ENCODE measurements at regions not wholly inside any gene's neighbourhood (a gene's known extent, or its start where the extent isn't known, plus 50 kb on each side); places are given as distances from the start of the nearest gene placed in this dataset.

DNA sequence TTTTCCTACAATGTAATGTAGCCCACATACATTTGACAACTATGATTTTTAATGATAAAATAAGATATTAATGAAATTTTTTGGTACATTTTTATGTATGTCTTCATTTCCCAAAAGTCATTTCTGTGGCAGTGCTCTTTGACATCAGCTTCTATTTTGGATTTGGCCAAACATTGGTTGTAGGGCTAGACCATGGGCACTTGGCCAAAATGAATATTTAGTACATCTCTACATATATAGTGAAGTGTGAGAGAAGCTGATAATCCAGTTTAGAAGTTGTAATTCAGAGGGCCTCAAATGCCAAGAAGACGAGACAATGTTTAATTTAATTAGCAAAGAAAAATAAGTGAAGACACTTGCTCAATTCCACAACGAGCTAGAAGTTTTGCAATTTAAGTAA lies 724.9 kb upstream of the SOX9 start:
- H3K4me1 ChIP-seq, result no peaks in the 10 kb centered on the region
- no peak overlapping the region for H3K4me3 ChIP-seq
- intact Hi-C loops (cut with DNase I; ENCODE audit: low total_unique reads), result no loop called here
- TF ChIP-seq EP300 (IDR thresholded peaks at IDR 0.05), result no peak
- no peak for TF ChIP-seq POLR2A (IDR thresholded peaks at IDR 0.05)
- TF ChIP-seq, protein P1, sequence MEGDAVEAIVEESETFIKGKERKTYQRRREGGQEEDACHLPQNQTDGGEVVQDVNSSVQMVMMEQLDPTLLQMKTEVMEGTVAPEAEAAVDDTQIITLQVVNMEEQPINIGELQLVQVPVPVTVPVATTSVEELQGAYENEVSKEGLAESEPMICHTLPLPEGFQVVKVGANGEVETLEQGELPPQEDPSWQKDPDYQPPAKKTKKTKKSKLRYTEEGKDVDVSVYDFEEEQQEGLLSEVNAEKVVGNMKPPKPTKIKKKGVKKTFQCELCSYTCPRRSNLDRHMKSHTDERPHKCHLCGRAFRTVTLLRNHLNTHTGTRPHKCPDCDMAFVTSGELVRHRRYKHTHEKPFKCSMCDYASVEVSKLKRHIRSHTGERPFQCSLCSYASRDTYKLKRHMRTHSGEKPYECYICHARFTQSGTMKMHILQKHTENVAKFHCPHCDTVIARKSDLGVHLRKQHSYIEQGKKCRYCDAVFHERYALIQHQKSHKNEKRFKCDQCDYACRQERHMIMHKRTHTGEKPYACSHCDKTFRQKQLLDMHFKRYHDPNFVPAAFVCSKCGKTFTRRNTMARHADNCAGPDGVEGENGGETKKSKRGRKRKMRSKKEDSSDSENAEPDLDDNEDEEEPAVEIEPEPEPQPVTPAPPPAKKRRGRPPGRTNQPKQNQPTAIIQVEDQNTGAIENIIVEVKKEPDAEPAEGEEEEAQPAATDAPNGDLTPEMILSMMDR (IDR thresholded peaks at IDR 0.05), result no peak
- TF ChIP-seq POLR2AphosphoS5 (IDR thresholded peaks at IDR 0.05), result no peak
- no peaks in the 10 kb centered on the region for H3K27me3 ChIP-seq
- no peak overlapping the region for H3K27ac ChIP-seq
- 42 to 61% (median 57%) methylated on average over 2 of the region's 2 CpGs for WGBS, 5 donors
- no peaks in the 10 kb centered on the region for H3K9me3 ChIP-seq
- H3K36me3 ChIP-seq, result no peaks in the 10 kb centered on the region
- no peak for DNase-seq

- H3K4me3 ChIP-seq, result no peak overlapping the region
- DNase-seq, result no peak
- no peaks in the 10 kb centered on the region for H3K4me1 ChIP-seq
- no peak overlapping the region for H3K27ac ChIP-seq
- TF ChIP-seq, protein P1 (IDR thresholded peaks at IDR 0.05), result no peak
- TF ChIP-seq POLR2A (IDR thresholded peaks at IDR 0.05) (no peak), POLR2AphosphoS5 (IDR thresholded peaks at IDR 0.05) (no peak), EP300 (IDR thresholded peaks at IDR 0.05) (no peak)
- intact Hi-C loops (cut with DNase I; ENCODE audit: low total_unique reads), result no loop called here
- WGBS, 5 donors, result 68 to 79% (median 74%) methylated on average over 3 of the region's 3 CpGs
- no peaks in the 10 kb centered on the region for H3K9me3 ChIP-seq
- no peaks in the 10 kb centered on the region for H3K27me3 ChIP-seq
- H3K36me3 ChIP-seq, result no peaks in the 10 kb centered on the region
These were observed 724.1 kb upstream of the SOX9 start for GRCh38 chr17:71396711-71397110.

DNA sequence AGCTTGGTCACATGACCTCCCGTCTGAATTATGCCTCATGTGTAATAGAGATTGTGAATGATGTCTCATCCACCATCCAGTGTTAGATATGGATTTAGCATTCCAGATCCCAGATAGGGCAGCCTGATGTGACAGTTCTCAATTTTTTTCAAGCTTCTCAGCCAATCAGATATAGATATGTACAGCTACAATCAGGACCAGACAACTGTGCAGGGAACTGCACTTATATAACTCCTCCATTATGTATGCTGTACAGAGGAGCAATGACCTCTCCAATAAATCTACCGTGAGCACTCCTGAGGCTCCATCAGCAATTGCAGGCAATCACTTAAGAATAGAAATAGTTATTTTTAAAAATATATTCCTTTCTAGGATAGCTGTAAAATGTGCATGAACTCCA lies 722.8 kb upstream of the SOX9 start:
- intact Hi-C loops (cut with DNase I; ENCODE audit: low total_unique reads), result no loop called here

GRCh38 chr17:71398800-71399219 lies 722.0 kb upstream of the SOX9 start:
- H3K27me3 ChIP-seq, result no peaks in the 10 kb centered on the region
- DNase-seq, result no peak
- H3K36me3 ChIP-seq, result no peaks in the 10 kb centered on the region
- intact Hi-C loops (cut with DNase I; ENCODE audit: low total_unique reads), result no loop called here
- no peak overlapping the region for H3K27ac ChIP-seq
- TF ChIP-seq POLR2A (IDR thresholded peaks at IDR 0.05), result no peak
- TF ChIP-seq, protein P1 (IDR thresholded peaks at IDR 0.05), result no peak
- TF ChIP-seq EP300 (IDR thresholded peaks at IDR 0.05), result no peak
- no peak for TF ChIP-seq POLR2AphosphoS5 (IDR thresholded peaks at IDR 0.05)
- H3K4me1 ChIP-seq, result no peaks in the 10 kb centered on the region
- H3K4me3 ChIP-seq, result no peak overlapping the region
- 32 to 52% (median 41%) methylated on average over 4 of the region's 4 CpGs for WGBS, 5 donors
- H3K9me3 ChIP-seq, result no peaks in the 10 kb centered on the region

More for the DNA sequence above, 722.8 kb upstream of the SOX9 start:
- Histone ChIP-seq H3K27me3 (no peaks in the 10 kb centered on the region), H3K9me3 (no peaks in the 10 kb centered on the region), H3K27ac (no peak overlapping the region), H3K4me3 (no peak overlapping the region), H3K4me1 (no peaks in the 10 kb centered on the region), H3K36me3 (no peaks in the 10 kb centered on the region)
- no peak for TF ChIP-seq EP300 (IDR thresholded peaks at IDR 0.05)
- 59 to 90% (median 86%) methylated on average over 2 of the region's 2 CpGs for WGBS, 5 donors
- no peak for DNase-seq

DNA sequence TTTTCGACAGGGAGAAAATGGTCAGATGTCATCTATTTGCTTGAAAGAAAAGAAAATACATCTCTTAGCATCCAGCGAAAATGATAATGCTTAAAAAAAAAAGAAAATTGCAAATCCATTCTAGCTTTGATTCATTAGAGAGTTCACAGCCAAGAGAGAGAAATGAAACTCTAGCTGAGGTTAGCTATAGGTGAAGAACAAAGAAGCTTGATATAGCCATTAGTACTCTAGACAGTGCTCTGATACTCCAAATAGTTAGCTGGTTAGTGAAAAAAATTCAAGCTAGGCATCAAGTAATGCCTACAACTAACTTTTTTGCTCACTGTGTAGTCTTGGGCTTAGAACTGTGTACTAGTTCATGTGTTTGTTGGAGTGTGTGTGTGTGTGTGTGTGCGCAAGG lies 721.6 kb upstream of the SOX9 start:
- no peaks in the 10 kb centered on the region for H3K27me3 ChIP-seq
- intact Hi-C loops (cut with DNase I; ENCODE audit: low total_unique reads), result no loop called here
- H3K4me3 ChIP-seq, result no peak overlapping the region
- no peaks in the 10 kb centered on the region for H3K4me1 ChIP-seq
- no peaks in the 10 kb centered on the region for H3K9me3 ChIP-seq
- no peak for DNase-seq
- TF ChIP-seq EP300 (IDR thresholded peaks at IDR 0.05), result no peak
- no peak for TF ChIP-seq POLR2AphosphoS5 (IDR thresholded peaks at IDR 0.05)
- no peak for TF ChIP-seq POLR2A (IDR thresholded peaks at IDR 0.05)
- TF ChIP-seq, protein P1 (IDR thresholded peaks at IDR 0.05), result no peak
- WGBS, 5 donors, result 26 to 48% (median 43%) methylated on average over 3 of the region's 3 CpGs
- H3K36me3 ChIP-seq, result no peaks in the 10 kb centered on the region
- H3K27ac ChIP-seq, result no peak overlapping the region

All from stomach (tissue), 8 donors.